ENCODE measurements at regions not wholly inside any gene's neighbourhood (a gene's known extent, or its start where the extent isn't known, plus 50 kb on each side); places are given as distances from the start of the nearest gene placed in this dataset.

DNA sequence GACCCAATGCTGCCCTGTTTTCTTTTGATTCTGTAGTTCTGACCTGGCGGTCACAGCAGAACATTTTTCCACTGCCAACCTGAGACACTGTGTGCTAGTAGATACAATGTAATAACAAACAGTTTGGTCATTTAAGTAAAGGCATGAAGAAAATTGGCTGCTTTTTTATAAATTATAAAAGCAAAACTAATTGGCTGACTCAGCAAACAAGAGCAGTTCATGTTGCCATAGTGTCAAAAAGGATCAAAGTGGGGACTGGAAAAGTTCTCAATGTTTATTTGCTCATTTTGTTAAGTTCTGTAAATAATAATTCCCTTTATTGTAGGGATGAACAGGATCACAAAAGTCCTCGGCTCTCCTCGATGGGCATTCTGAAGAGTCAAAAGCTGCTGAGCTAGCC lies 599.5 kb downstream of the PKHD1 start:
- Mint-ChIP-seq H3K4me1 (ENCODE audit: low read depth) (peaks cover 15% of the 10 kb centered on the region), H3K27ac (ENCODE audit: unreplicated experiment) (no peak overlapping the region), H3K36me3 (ENCODE audit: low read depth) (peaks cover 1% of the 10 kb centered on the region), H3K27me3 (ENCODE audit: low read depth) (no peaks in the 10 kb centered on the region), H3K9me3 (ENCODE audit: low read depth) (peaks cover 18% of the 10 kb centered on the region), H3K4me3 (ENCODE audit: unreplicated experiment) (no peak overlapping the region)
- no peak for DNase-seq (ENCODE audit: low spot score)
- TF ChIP-seq, protein P1, sequence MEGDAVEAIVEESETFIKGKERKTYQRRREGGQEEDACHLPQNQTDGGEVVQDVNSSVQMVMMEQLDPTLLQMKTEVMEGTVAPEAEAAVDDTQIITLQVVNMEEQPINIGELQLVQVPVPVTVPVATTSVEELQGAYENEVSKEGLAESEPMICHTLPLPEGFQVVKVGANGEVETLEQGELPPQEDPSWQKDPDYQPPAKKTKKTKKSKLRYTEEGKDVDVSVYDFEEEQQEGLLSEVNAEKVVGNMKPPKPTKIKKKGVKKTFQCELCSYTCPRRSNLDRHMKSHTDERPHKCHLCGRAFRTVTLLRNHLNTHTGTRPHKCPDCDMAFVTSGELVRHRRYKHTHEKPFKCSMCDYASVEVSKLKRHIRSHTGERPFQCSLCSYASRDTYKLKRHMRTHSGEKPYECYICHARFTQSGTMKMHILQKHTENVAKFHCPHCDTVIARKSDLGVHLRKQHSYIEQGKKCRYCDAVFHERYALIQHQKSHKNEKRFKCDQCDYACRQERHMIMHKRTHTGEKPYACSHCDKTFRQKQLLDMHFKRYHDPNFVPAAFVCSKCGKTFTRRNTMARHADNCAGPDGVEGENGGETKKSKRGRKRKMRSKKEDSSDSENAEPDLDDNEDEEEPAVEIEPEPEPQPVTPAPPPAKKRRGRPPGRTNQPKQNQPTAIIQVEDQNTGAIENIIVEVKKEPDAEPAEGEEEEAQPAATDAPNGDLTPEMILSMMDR (IDR thresholded peaks at IDR 0.05): no peak

GRCh38 chr6:51489133-51489532 lies 598.3 kb downstream of the PKHD1 start:
- peaks cover 7% of the 10 kb centered on the region for H3K9me3 Mint-ChIP-seq (ENCODE audit: low read depth)
- TF ChIP-seq, protein P1 (IDR thresholded peaks at IDR 0.05): no peak
- no peak for DNase-seq (ENCODE audit: low spot score)
- H3K27me3 Mint-ChIP-seq (ENCODE audit: low read depth): no peaks in the 10 kb centered on the region
- H3K36me3 Mint-ChIP-seq (ENCODE audit: low read depth): no peaks in the 10 kb centered on the region
- peaks cover 15% of the 10 kb centered on the region for H3K4me1 Mint-ChIP-seq (ENCODE audit: low read depth)
- H3K27ac Mint-ChIP-seq (ENCODE audit: unreplicated experiment): no peak overlapping the region
- no peak overlapping the region for H3K4me3 Mint-ChIP-seq (ENCODE audit: unreplicated experiment)

DNA sequence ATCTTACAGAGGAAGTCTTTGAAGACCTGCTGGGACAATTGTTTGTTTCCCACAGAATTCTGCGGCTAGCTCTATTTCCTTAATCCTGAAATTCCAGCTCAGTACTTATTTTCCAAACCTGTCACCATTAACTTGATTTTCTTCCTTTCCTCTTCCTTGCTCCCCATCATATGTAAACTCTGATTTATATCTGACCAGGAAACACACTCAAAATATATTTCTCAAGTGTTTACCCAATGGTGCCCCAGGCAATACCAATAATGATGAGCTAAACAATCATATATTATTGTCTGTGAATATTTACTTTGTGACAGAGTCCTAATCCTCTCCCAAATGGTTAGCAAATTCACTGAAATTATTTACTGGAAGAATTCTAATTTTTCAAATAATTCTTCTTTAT lies 597.3 kb downstream of the PKHD1 start:
- Mint-ChIP-seq H3K27me3 (ENCODE audit: low read depth) (no peaks in the 10 kb centered on the region), H3K4me3 (ENCODE audit: unreplicated experiment) (no peak overlapping the region), H3K4me1 (ENCODE audit: low read depth) (peaks cover 18% of the 10 kb centered on the region), H3K36me3 (ENCODE audit: low read depth) (no peaks in the 10 kb centered on the region), H3K9me3 (ENCODE audit: low read depth) (no peaks in the 10 kb centered on the region), H3K27ac (ENCODE audit: unreplicated experiment) (no peak overlapping the region)
- DNase-seq (ENCODE audit: low spot score): no peak
- TF ChIP-seq, protein P1 (IDR thresholded peaks at IDR 0.05): no peak

DNA sequence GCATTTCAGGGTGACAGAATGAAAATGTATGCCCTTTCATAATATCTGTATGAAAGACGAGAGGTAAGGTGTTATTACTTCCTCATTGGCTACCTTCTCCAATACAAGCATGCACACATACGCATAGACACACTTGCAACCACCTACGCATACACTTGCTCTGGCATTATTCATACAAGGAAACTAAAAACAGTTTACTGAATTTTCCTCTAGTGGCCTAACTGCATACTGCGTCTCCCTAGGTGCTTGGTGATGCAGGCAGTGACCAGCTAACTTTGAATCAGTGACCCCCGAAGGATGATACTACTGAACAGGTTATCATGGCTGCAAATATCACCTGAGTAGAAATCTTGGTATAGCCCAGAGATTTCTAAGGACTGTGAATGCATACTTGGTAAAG lies 593.1 kb downstream of the PKHD1 start:
- Mint-ChIP-seq H3K4me1 (ENCODE audit: low read depth) (peaks cover 13% of the 10 kb centered on the region), H3K36me3 (ENCODE audit: low read depth) (no peaks in the 10 kb centered on the region), H3K27ac (ENCODE audit: unreplicated experiment) (no peak overlapping the region), H3K9me3 (ENCODE audit: low read depth) (no peaks in the 10 kb centered on the region), H3K4me3 (ENCODE audit: unreplicated experiment) (no peak overlapping the region), H3K27me3 (ENCODE audit: low read depth) (no peaks in the 10 kb centered on the region)
- TF ChIP-seq, protein P1 (IDR thresholded peaks at IDR 0.05): peak; percentile 38
- DNase-seq (ENCODE audit: low spot score): no peak

DNA sequence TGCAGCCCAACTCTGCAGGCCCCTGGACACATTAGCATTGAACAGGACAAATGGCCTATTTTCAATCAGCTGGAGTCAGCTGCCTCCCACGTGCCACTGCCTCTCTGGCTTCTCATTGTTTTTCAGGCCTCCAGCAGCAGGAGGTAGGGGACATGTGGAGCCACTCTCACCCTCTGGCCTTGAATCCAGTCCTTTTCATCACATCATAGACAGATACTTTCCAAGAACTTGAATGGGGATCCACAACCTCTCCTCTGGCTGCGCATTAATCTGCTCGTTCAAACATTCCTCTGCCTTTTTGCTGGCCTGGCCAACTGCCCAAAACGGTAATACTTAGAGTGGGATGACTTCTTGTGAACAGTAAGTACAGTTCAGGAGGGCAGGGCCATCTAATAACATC lies 592.3 kb downstream of the PKHD1 start:
- H3K36me3 Mint-ChIP-seq (ENCODE audit: low read depth): no peaks in the 10 kb centered on the region
- no peak overlapping the region for H3K4me3 Mint-ChIP-seq (ENCODE audit: unreplicated experiment)
- H3K4me1 Mint-ChIP-seq (ENCODE audit: low read depth): peaks cover 13% of the 10 kb centered on the region
- no peak for DNase-seq (ENCODE audit: low spot score)
- no peak overlapping the region for H3K27ac Mint-ChIP-seq (ENCODE audit: unreplicated experiment)
- TF ChIP-seq, protein P1 (IDR thresholded peaks at IDR 0.05): no peak
- no peaks in the 10 kb centered on the region for H3K9me3 Mint-ChIP-seq (ENCODE audit: low read depth)
- H3K27me3 Mint-ChIP-seq (ENCODE audit: low read depth): no peaks in the 10 kb centered on the region
